ENCODE measurements at regions not wholly inside any gene's neighbourhood (a gene's known extent, or its start where the extent isn't known, plus 50 kb on each side); places are given as distances from the start of the nearest gene placed in this dataset.

GRCh38 chr2:7879483-7879835 lies 802.4 kb upstream of the ID2 start:
- no peak for TF ChIP-seq CTCF (IDR thresholded peaks at IDR 0.05; ENCODE audit: partially characterized antibody, unreplicated experiment)
- Mint-ChIP-seq H3K4me1 (ENCODE audit: low read depth, unreplicated experiment) (peaks cover 5% of the 10 kb centered on the region), H3K27ac (ENCODE audit: unreplicated experiment) (no peak overlapping the region), H3K27me3 (ENCODE audit: unreplicated experiment) (peaks cover 9% of the 10 kb centered on the region), H3K4me3 (ENCODE audit: unreplicated experiment) (no peak overlapping the region), H3K36me3 (ENCODE audit: unreplicated experiment) (peaks cover 5% of the 10 kb centered on the region), H3K9me3 (ENCODE audit: unreplicated experiment) (no peaks in the 10 kb centered on the region)
- no peak for DNase-seq

GRCh38 chr2:7880126-7880525 lies 801.7 kb upstream of the ID2 start:
- Mint-ChIP-seq H3K27me3 (ENCODE audit: unreplicated experiment) (peaks cover 9% of the 10 kb centered on the region), H3K4me1 (ENCODE audit: low read depth, unreplicated experiment) (peaks cover 5% of the 10 kb centered on the region), H3K27ac (ENCODE audit: unreplicated experiment) (no peak overlapping the region), H3K9me3 (ENCODE audit: unreplicated experiment) (no peaks in the 10 kb centered on the region), H3K4me3 (ENCODE audit: unreplicated experiment) (no peak overlapping the region), H3K36me3 (ENCODE audit: unreplicated experiment) (peaks cover 5% of the 10 kb centered on the region)
- no peak for TF ChIP-seq CTCF (IDR thresholded peaks at IDR 0.05; ENCODE audit: partially characterized antibody, unreplicated experiment)
- no peak for DNase-seq

GRCh38 chr2:7880566-7880965 lies 801.3 kb upstream of the ID2 start:
- Mint-ChIP-seq H3K4me3 (ENCODE audit: unreplicated experiment) (no peak overlapping the region), H3K4me1 (ENCODE audit: low read depth, unreplicated experiment) (peaks cover 5% of the 10 kb centered on the region), H3K9me3 (ENCODE audit: unreplicated experiment) (no peaks in the 10 kb centered on the region), H3K27ac (ENCODE audit: unreplicated experiment) (no peak overlapping the region), H3K36me3 (ENCODE audit: unreplicated experiment) (peaks cover 5% of the 10 kb centered on the region), H3K27me3 (ENCODE audit: unreplicated experiment) (peaks cover 9% of the 10 kb centered on the region)
- no peak for TF ChIP-seq CTCF (IDR thresholded peaks at IDR 0.05; ENCODE audit: partially characterized antibody, unreplicated experiment)
- DNase-seq, result no peak

GRCh38 chr2:7881063-7881462 lies 800.8 kb upstream of the ID2 start:
- no peak for DNase-seq
- no peak overlapping the region for H3K27ac Mint-ChIP-seq (ENCODE audit: unreplicated experiment)
- no peak for TF ChIP-seq CTCF (IDR thresholded peaks at IDR 0.05; ENCODE audit: partially characterized antibody, unreplicated experiment)
- peaks cover 5% of the 10 kb centered on the region for H3K4me1 Mint-ChIP-seq (ENCODE audit: low read depth, unreplicated experiment)
- H3K4me3 Mint-ChIP-seq (ENCODE audit: unreplicated experiment), result no peak overlapping the region
- H3K36me3 Mint-ChIP-seq (ENCODE audit: unreplicated experiment), result peaks cover 5% of the 10 kb centered on the region
- H3K27me3 Mint-ChIP-seq (ENCODE audit: unreplicated experiment), result peaks cover 9% of the 10 kb centered on the region
- no peaks in the 10 kb centered on the region for H3K9me3 Mint-ChIP-seq (ENCODE audit: unreplicated experiment)

- H3K4me1 Mint-ChIP-seq (ENCODE audit: low read depth, unreplicated experiment), result peaks cover 5% of the 10 kb centered on the region
- TF ChIP-seq CTCF (IDR thresholded peaks at IDR 0.05; ENCODE audit: partially characterized antibody, unreplicated experiment), result no peak
- H3K27me3 Mint-ChIP-seq (ENCODE audit: unreplicated experiment), result peaks cover 8% of the 10 kb centered on the region
- H3K36me3 Mint-ChIP-seq (ENCODE audit: unreplicated experiment), result peaks cover 5% of the 10 kb centered on the region
- H3K27ac Mint-ChIP-seq (ENCODE audit: unreplicated experiment), result no peak overlapping the region
- no peak overlapping the region for H3K4me3 Mint-ChIP-seq (ENCODE audit: unreplicated experiment)
- DNase-seq, result no peak
- H3K9me3 Mint-ChIP-seq (ENCODE audit: unreplicated experiment), result no peaks in the 10 kb centered on the region
These were observed 800.4 kb upstream of the ID2 start for GRCh38 chr2:7881466-7881865.
